AG08395 (cell line): ENCODE measurements at regions not wholly inside any gene's neighbourhood (a gene's known extent, or its start where the extent isn't known, plus 50 kb on each side); places are given as distances from the start of the nearest gene placed in this dataset.
"Not testable (repeated sequence)": the region's sequence is repeated elsewhere in the genome, so short reads cannot be mapped to it uniquely, and the experiment has no call there.

Experiments used
- DNase-seq: peaks from one replicate; pipeline ENCODE4 v3.0.0; 2012; ENCODE audit warnings: mixed read lengths, low spot score

- not testable (repeated sequence) for DNase-seq
Measured at GRCh38 chr2:111579500-111580134, 304.4 kb downstream of the ANAPC1 start.

- not testable (repeated sequence) for DNase-seq
Measured at GRCh38 chr2:111580616-111581015, 303.4 kb downstream of the ANAPC1 start.

GRCh38 chr2:111582090-111582489 lies 301.9 kb downstream of the ANAPC1 start:
- not testable (repeated sequence) for DNase-seq

- DNase-seq = not testable (repeated sequence)
Measured at GRCh38 chr2:111583480-111583879, 300.5 kb downstream of the ANAPC1 start.

- DNase-seq = not testable (repeated sequence)
Measured at GRCh38 chr2:111584540-111584939, 299.5 kb downstream of the ANAPC1 start.

GRCh38 chr2:111584950-111585349 lies 299.0 kb downstream of the ANAPC1 start:
- DNase-seq = not testable (repeated sequence)

GRCh38 chr2:111586014-111586413 lies 298.0 kb downstream of the ANAPC1 start:
- DNase-seq = not testable (repeated sequence)

GRCh38 chr2:111595072-111595471 lies 288.9 kb downstream of the ANAPC1 start:
- not testable (repeated sequence) for DNase-seq

- DNase-seq = not testable (repeated sequence)
Measured at GRCh38 chr2:111596808-111597705, 286.9 kb downstream of the ANAPC1 start.

- DNase-seq = not testable (repeated sequence)
Measured at GRCh38 chr2:111598944-111599343, 285.0 kb downstream of the ANAPC1 start.

- DNase-seq = not testable (repeated sequence)
Measured at GRCh38 chr2:111602259-111602658, 281.7 kb downstream of the ANAPC1 start.

- DNase-seq = not testable (repeated sequence)
Measured at GRCh38 chr2:111605798-111606197, 278.2 kb downstream of the ANAPC1 start.

- not testable (repeated sequence) for DNase-seq
Measured at GRCh38 chr2:111606632-111607031, 277.4 kb downstream of the ANAPC1 start.

GRCh38 chr2:111609146-111609844 lies 274.7 kb downstream of the ANAPC1 start:
- DNase-seq = not testable (repeated sequence)

GRCh38 chr2:111610035-111610434 lies 274.0 kb downstream of the ANAPC1 start:
- not testable (repeated sequence) for DNase-seq

GRCh38 chr2:111616651-111617218 lies 267.3 kb downstream of the ANAPC1 start:
- DNase-seq = no peak

GRCh38 chr2:111617299-111618225 lies 266.4 kb downstream of the ANAPC1 start:
- peak; percentile 57 for DNase-seq

- peak; percentile 50 for DNase-seq
Measured at GRCh38 chr2:111618226-111618977, 265.6 kb downstream of the ANAPC1 start.

GRCh38 chr2:111618978-111619902 lies 264.8 kb downstream of the ANAPC1 start:
- DNase-seq = no peak
